ENCODE measurements at regions not wholly inside any gene's neighbourhood (a gene's known extent, or its start where the extent isn't known, plus 50 kb on each side); places are given as distances from the start of the nearest gene placed in this dataset.

GRCh38 chr11:113579292-113579940, 104.2 kb upstream of the DRD2 start:
- DNase-seq (ENCODE audit: low spot score): no peak

- no peak for DNase-seq (ENCODE audit: low spot score)
These were observed 103.6 kb upstream of the DRD2 start for GRCh38 chr11:113578715-113579250.

GRCh38 chr11:113578033-113578380, 102.8 kb upstream of the DRD2 start:
- DNase-seq (ENCODE audit: low spot score): no peak

GRCh38 chr11:113577356-113578032, 102.3 kb upstream of the DRD2 start:
- DNase-seq (ENCODE audit: low spot score): no peak

- DNase-seq (ENCODE audit: low spot score): no peak
These were observed 99.4 kb upstream of the DRD2 start for GRCh38 chr11:113574586-113574985.

GRCh38 chr11:113574171-113574570, 99.0 kb upstream of the DRD2 start:
- no peak for DNase-seq (ENCODE audit: low spot score)

GRCh38 chr11:113572136-113572735, 97.0 kb upstream of the DRD2 start:
- DNase-seq (ENCODE audit: low spot score): no peak

GRCh38 chr11:113571531-113571930, 96.3 kb upstream of the DRD2 start:
- no peak for DNase-seq (ENCODE audit: low spot score)

- no peak for DNase-seq (ENCODE audit: low spot score)
These were observed 95.7 kb upstream of the DRD2 start for GRCh38 chr11:113570906-113571305.

GRCh38 chr11:113569391-113569790, 94.2 kb upstream of the DRD2 start:
- no peak for DNase-seq (ENCODE audit: low spot score)

- DNase-seq (ENCODE audit: low spot score): no peak
These were observed 93.4 kb upstream of the DRD2 start for GRCh38 chr11:113568566-113568965.

GRCh38 chr11:113567867-113568544, 92.8 kb upstream of the DRD2 start:
- DNase-seq (ENCODE audit: low spot score): no peak

GRCh38 chr11:113567097-113567496, 91.9 kb upstream of the DRD2 start:
- no peak for DNase-seq (ENCODE audit: low spot score)

- no peak for DNase-seq (ENCODE audit: low spot score)
These were observed 89.4 kb upstream of the DRD2 start for GRCh38 chr11:113564527-113565130.

GRCh38 chr11:113563766-113564526, 88.7 kb upstream of the DRD2 start:
- DNase-seq (ENCODE audit: low spot score): no peak

GRCh38 chr11:113562981-113563461, 87.8 kb upstream of the DRD2 start:
- DNase-seq (ENCODE audit: low spot score): no peak

- no peak for DNase-seq (ENCODE audit: low spot score)
These were observed 87.4 kb upstream of the DRD2 start for GRCh38 chr11:113562576-113562975.

GRCh38 chr11:113557926-113558325, 82.7 kb upstream of the DRD2 start:
- DNase-seq (ENCODE audit: low spot score): no peak

GRCh38 chr11:113556036-113556435, 80.8 kb upstream of the DRD2 start:
- DNase-seq (ENCODE audit: low spot score): no peak

GRCh38 chr11:113555071-113555619, 79.9 kb upstream of the DRD2 start:
- no peak for DNase-seq (ENCODE audit: low spot score)

GRCh38 chr11:113554526-113554925, 79.3 kb upstream of the DRD2 start:
- no peak for DNase-seq (ENCODE audit: low spot score)
